DMS53 (cell line): ENCODE measurements at regions not wholly inside any gene's neighbourhood (a gene's known extent, or its start where the extent isn't known, plus 50 kb on each side); places are given as distances from the start of the nearest gene placed in this dataset.
A peak's percentile ranks its signal among the peaks of the same experiment; 100 is the strongest.
"Not testable (repeated sequence)": the region's sequence is repeated elsewhere in the genome, so short reads cannot be mapped to it uniquely, and the experiment has no call there.

Source experiments
- DNase-seq: peaks from one replicate; lab custom pipeline; 2025; lab: John Stamatoyannopoulos, UW

GRCh38 chr7:53238021-53238605, 202.7 kb downstream of the POM121L12 start:
- DNase-seq: no peak

DNA sequence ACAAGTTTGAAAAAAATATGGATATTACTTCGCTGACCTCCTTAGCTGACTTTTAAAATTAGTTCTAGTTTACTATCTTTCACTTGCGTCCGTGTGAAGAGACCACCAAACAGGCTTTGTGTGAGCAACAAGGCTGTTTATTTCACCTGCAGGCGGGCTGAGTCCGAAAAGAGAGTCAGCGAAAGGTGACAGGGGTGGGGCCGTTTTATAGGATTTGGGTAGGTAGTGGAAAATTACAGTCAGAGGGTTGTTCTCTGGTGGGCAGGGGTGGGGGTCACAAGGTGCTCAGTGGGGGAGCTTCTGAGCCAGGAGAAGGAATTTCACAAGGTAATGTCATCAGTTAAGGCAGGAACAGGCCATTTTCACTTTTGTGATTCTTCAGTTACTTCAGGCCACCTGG, 203.7 kb downstream of the POM121L12 start:
- DNase-seq: not testable (repeated sequence)

- no peak for DNase-seq
Measured at GRCh38 chr7:53245721-53246120, 210.3 kb downstream of the POM121L12 start.

DNA sequence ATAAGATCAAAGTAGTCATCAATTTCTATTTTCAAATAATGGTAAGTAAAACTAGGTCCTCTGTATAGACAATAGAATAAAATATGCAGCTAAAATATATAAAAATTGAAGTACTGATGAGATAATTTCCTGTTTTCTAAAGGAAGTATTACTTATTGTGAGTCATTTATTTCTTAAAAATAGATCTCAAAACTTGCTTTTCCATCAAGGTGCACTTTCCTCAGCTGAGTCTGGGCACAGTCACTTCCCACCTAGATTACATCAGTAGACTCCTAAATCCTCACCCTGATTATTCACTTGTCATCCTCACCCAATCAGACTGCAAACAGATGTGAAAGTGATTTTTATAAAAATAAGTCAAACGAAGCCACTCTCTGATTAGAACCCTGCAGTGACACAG, 211.5 kb downstream of the POM121L12 start:
- DNase-seq: no peak

GRCh38 chr7:53252539-53252938, 217.1 kb downstream of the POM121L12 start:
- DNase-seq: no peak

- peak; percentile 0 for DNase-seq
Measured at GRCh38 chr7:53272081-53272480, 236.6 kb downstream of the POM121L12 start.

DNA sequence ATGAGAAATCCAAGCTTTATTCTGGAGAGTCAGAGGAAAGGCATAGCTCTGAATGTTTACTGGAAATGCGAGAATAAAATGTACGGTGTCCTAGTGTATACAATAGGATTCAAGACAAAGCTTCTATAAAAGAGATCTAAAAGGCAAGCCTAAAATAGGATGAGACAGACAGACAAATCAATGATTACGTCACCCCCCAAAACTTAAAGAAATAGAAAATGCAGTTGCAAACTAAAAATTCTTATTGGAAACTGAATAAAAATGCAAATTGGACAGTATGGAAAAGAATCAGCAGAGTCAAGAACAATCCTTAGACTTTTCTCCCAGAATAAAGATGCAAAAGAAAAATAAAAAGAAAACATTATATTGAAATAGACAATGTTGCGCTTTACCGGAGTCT, 245.9 kb downstream of the POM121L12 start:
- DNase-seq: no peak

GRCh38 chr7:53292341-53292740, 256.9 kb downstream of the POM121L12 start:
- DNase-seq: no peak

DNA sequence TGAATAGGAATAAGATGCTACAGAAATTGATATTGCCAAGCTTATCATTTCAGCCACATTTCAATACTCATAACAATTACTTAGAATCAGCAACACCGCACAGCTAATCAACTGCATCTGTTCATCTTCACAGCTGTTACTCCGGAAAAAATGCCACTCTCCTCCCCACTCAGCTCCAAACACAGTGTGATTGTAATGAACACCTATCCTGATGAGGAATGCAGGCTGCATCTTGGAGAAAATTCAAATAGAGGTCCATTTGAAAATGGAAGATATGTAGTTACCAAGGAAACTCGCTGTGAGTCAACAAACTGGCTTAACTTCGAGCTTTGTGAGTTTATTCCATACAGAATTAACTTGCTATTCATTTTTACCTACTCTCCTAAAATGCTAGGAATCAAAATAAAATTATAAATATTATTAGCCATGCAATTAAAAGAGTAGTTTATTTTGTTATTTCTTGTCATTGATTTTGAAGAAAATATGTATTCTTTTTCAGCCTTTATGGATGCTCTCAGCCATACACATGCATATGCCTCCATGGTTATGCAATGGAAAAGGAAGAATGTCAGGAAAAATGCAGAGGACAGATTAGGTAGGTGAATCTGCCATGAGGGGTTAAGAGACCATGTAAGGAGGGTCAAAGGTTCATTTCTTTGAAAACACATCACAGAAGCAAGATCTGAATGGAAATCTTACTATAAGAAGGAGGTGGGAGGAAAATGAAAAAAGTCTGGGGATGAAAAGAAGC, 267.2 kb downstream of the POM121L12 start:
- DNase-seq: no peak

GRCh38 chr7:53303781-53304180, 268.3 kb downstream of the POM121L12 start:
- no peak for DNase-seq

DNA sequence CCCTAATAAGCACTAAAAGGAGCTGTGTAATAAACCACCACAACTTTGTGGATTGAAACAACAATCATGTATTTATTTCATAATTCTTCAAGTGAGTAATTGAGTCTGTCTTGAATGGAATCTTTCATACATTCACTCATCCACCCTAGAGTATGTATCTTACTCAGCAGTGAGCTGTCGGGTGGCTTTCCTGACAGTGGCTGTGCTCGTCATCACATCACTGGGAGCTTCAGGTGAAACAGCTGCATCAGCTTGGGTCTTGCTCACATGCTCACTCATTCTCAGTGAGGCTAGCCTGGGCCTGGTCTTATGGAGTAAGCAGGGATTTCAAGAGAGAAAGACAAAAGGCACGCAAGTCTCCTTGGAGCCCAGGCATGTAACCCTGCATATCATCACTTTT, 271.4 kb downstream of the POM121L12 start:
- DNase-seq: no peak

GRCh38 chr7:53311205-53311604, 275.8 kb downstream of the POM121L12 start:
- no peak for DNase-seq

GRCh38 chr7:53315981-53316380, 280.5 kb downstream of the POM121L12 start:
- DNase-seq: no peak

DNA sequence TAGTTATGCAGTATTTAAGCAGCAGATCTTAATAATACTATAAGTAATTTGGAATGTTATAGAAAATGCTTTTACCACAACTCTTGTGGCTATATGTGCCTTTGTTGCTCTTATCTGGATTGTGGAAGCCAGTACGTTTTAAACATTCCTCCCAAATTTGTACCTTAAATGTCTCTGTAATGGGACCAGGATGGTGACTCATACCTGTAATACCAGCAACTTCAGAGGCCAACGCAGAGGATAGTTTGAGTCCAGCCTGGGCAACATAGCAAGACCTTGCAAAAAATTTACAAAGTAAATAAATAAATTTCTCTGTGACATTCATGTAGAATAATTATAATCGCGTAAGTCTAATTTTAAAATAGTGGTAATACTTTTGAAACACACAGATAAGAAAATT, 283.1 kb downstream of the POM121L12 start:
- DNase-seq: no peak

DNA sequence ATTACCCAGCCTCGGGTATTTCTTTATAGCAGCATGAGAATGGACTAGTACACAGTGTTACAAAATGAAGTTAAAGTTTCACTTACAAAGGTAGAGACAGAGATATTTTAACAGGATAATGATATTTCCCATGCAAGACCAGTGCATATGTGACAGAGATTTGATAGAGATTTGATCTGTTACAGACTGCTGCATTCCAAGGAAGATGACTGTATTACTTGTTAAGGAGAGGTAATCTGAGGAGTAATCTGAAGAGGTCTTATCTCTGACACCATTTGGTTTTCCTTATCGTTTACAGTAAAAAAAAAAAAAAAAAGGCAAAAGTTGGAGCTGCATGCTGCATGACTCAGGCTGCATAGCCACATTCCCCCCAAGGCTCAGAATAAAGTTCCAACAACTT, 289.6 kb downstream of the POM121L12 start:
- DNase-seq: no peak

GRCh38 chr7:53326634-53327033, 291.2 kb downstream of the POM121L12 start:
- no peak for DNase-seq

DNA sequence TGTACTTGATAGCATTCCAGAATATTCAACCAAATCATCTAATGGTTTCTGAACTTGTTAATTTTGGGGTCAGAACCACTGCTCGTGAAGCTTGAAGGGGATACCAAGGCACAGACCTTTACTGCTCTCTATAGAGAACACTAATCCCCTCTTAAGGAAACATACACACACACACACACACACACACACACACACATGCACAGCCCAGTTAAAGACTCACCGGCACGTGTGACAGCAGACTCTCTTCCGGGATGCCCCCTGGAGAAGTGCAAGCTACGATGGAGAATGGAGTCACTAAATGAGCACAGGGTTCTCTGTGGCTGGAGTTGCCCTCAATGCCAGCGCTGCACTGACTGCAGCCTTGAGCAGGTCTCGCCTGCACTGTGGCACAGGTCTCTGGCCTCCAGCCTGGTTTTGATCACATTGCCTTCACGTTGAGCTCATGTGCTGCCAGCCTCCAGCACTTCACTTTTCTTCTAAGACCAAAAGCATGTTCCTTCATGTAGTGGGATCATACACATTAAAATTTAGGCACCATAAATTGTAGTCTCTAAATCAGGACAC, 300.8 kb downstream of the POM121L12 start:
- DNase-seq: no peak

DNA sequence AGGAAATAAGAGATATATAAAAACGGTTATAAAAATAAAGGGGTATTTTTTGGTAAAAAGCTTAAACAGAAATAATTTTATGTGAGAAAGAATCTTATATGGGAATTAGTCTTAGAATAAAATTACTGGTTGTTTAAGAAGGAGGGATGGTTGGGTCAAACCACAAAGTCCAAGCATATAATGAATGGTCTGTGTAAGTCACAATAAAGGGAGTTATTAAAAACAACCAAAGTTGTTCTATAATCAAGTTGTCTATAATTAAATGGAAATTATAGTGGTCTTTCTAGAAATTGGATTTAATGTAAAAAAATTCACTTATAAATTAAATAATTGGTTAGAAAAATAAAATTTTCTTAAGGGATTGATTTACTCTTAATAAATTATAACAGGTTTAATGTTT, 304.8 kb downstream of the POM121L12 start:
- DNase-seq: no peak

DNA sequence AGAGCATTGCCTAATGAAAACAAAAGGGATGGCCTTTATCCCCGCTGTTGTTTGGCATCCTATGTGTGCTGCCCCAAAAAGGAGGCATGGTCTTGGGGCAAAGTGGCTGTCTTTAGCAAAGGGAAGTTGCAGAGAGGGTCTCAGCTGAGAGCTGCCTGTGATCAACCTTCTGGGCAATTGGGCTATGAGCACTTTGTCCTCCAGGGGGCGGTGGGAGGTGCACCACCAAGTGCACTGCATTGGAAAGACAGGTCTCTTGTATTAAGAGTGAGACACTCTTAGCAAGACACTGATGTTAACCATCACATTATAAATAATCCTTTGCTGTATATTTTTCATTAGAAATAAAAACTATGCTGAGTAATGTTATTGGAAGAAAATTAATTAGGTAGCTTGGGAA, 314.8 kb downstream of the POM121L12 start:
- peak; percentile 40 for DNase-seq

DNA sequence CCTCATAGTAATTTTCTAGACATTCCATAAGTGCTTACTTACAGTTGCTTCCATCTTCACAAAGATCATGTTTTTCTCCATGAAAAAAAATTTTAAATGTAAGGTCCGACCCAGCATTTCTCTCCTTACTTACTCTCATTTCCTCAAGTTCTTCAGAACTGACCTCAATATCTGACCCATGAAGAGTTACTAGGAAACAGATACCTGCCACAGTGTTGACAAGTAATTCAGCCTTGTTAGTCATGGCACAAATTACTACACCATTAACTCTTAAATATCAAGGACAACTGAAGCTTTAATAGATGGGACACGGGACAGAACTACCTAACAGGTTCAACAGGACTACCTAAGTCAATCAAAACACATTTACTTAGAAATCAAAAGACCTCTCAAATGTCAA, 316.2 kb downstream of the POM121L12 start:
- DNase-seq: peak; percentile 1

GRCh38 chr7:53358269-53358668, 322.8 kb downstream of the POM121L12 start:
- peak; percentile 1 for DNase-seq

DNA sequence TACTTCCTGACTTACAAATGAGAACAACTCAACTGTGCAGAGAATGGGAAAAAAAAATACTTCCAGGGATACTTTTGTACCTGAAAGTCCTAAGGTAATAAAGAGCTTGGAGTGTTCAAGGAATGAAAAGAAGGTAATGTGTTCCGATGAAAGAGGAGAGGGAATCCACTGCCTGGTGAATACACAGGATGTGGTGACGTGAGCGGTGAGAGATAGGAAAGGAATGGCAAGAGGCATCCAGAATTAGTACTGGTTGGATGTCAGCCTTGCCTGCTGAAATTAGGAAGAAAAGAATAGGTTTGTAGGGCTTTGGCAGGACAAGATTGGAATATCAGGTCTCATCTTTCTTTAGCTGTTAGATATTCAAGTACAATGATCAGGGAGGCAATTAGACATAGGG, 347.7 kb downstream of the POM121L12 start:
- DNase-seq: no peak

DNA sequence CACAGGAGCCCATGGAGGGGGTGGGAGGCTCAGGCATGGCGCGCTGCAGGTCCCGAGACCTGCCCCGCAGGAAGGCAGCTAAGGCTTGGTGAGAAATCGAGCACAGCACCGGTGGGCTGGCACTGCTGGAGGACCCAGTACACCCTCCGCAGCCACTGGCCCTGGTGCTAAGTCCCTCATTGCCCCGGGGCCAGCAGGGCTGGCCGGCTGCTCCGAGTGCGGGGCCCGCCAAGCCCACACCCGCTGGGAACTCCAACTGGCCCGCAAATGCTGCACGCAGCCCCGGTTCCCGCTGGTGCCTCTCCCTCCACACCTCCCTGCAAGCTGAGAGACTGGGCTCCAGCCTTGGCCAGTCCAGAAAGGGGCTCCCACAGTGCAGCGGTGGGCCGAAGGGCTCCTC, 349.8 kb downstream of the POM121L12 start:
- DNase-seq: not testable (repeated sequence)

DNA sequence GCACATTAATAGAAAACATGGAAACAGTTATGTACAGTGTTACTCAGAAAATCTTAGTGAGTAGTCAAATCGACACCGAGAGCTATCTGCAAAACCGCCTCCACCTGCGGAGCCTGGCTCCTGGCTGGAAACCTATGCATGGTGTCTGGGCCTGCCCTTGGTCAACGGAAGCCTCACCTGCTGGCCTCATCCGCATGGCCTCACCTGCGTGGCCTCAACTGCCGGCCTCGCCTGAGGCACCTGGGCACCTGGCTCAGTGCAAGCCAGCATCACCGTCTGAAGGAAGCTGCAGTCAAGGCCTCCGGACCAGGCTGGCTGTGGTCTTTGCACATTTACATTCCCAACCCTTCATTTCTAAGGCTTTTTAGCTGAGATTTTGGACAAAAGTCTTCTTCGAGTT, 352.1 kb downstream of the POM121L12 start:
- no peak for DNase-seq
